ENCODE measurements at regions not wholly inside any gene's neighbourhood (a gene's known extent, or its start where the extent isn't known, plus 50 kb on each side); places are given as distances from the start of the nearest gene placed in this dataset.
"Not testable (repeated sequence)": the region's sequence is repeated elsewhere in the genome, so short reads cannot be mapped to it uniquely, and the experiment has no call there.

DNA sequence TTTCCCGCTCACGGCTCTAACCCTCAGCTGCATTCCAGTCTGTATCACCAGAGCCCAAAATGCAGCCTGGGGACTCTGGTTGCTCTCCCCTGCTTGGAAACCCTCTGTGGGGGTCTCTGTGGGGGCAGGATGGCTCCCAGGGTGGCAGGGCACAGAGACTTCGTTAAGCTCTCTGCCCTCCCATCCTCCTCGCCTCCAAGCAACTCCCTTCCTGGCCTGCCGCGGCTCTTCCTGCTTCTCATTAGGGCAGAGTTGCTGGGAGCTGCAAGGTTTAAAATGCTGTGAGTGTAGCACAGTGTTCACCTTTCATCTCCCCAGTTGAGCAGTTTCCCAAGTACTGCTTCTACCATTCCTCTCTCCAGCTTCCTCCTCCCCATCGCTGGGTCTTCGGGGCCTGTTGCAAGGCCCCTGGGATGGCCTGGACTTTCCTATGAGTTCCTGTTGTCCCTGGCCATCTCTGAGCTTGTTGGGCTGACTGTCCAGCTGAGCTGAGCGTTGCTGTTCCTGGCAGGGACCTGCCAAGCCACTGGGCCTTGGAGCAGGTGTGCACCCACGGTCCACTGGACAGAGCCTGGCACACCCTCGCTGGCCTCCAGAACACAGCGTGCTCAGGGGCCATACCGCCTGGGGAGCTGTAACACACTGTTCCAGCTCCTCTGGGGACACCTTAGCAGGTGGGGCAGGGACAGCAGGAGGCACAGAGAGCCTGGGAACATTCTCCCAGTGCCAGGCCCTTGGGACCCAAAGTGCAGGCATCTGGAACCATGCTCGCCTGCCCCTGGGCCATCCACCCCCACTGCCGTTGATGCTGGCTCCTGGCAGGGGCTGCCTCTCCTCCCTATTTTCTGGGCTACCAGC, 188.4 kb downstream of the C9orf50 start:
- DNase-seq (ENCODE audit: low read depth) = no peak

DNA sequence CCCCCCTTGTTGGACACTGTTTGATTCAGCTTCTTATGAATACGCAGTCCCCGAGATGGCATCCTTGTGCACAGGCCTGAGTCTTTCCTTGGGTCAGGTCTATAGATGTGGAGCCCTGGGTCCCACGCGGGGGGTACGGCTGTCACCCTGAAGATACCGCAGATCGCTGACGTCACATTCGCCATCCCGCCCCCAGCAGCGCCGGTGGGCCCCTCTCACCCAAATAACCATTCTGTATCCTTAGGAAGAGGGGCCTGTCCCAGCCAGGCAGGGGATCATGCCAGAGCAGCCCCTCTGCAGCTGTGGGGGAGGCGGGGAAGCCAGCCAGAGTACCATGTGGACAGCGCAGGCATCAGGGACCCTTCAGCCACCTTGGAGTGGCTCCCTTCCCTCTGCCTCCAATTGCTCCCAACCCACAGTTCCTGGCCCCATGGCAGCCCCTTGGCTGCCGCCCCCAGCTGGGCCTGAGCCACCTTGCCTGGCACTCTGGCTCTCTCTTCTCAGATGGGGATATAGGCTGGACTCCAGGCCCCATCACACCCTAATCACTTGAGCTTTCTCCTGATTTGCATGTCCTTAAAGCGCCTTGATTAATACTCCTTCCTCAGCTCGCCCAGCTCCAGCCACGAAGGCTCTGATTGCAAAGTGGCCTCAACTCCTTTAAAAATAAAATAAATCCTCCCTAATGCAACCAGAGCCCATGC, 189.8 kb downstream of the C9orf50 start:
- no peak for DNase-seq (ENCODE audit: low read depth)

DNA sequence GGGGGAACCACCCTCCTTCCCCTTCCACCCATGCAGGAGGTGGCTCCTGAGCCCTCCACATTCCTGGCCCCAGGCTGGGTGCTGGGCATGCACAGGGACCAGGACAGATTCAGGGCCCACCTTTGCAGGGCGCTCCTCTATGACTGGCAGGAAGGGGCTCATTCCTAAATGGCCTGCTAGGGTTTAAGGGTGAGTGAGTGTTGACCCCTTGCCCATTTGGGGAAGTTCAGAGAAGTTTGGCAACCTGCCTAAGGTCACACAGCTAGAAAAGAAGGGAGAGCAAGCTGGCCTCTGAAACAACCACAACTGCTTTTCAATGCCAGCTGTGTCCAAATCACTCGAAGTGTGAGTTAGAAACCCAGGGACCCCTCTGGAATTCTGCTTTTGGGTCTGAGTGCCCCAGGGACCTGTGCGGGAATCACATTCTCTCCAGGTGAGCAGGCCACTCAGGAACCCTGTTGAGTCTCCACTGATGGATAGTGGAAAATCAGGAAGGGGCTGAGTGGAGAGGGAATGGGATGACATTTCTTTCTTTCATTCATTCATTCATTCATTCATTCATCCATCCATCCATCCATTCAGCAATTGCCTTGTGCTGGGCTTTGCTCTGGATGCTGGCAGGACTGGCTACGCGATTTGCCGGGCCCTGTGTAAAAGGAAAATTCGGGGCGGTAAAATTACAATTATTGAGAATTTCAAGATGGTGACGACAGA, 191.9 kb downstream of the C9orf50 start:
- DNase-seq (ENCODE audit: low read depth) = no peak

DNA sequence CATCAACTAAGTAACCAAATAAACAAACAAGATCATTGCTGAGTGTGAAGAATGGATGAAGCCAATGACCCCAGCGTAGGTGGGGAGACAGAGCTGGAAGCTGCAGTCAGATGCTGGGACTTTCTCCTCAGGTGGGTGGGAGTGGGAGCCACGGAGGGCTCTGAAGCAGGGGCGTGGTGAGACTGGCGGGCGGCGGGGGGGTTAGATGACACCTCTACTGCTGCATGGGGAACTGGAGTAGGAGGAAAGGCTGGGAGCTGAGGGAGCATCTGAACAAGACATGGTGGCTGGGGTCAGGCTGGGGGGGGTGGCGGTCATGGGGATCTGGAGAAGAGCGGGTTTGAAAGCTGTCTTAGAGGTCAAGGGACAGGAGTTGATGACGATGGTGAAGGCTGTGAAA, 193.8 kb downstream of the C9orf50 start:
- DNase-seq (ENCODE audit: low read depth) = no peak

DNA sequence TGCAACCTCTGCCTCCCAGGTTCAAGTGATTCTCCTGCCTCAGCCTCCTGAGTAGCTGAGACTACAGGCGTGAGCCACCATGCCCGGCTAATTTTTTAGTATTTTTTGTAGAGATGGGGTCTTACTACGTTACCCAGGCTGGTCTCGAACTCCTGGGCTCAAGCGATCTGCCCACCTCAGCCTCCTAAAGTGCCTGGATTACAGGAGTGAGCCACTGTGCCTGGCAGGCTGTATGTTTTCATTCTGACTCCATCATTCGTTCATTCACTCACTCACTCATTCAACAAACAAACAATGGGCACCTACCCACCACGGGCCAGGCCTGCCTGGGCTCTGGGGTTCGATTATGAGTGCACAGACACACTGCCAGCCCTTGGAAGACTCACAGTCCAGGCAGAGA, 197.1 kb downstream of the C9orf50 start:
- DNase-seq (ENCODE audit: low read depth) = not testable (repeated sequence)

DNA sequence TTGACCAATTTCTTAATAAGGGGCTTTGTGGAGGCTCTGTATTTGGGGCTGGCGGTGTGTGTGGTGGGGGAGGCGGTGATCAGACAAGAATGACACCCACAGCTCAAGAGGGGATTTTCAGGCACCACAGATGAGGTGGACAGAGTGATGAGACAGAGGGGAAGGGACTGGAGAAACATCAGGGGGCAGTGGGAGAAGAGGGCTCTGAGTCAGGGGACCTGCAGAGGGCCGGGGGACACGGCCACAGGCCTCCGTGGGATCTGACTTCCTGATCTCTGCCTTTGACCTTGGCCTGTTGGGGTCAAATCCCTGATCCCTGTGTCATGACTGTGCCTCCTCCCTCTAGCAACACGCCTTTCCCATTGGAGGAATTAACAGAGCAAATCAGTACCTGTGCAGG, 197.7 kb downstream of the C9orf50 start:
- DNase-seq (ENCODE audit: low read depth) = no peak

GRCh38 chr9:129422843-129423192, 198.1 kb downstream of the C9orf50 start:
- DNase-seq (ENCODE audit: low read depth) = no peak

- no peak for DNase-seq (ENCODE audit: low read depth)
Observed at GRCh38 chr9:129422032-129422842, 198.7 kb downstream of the C9orf50 start.

DNA sequence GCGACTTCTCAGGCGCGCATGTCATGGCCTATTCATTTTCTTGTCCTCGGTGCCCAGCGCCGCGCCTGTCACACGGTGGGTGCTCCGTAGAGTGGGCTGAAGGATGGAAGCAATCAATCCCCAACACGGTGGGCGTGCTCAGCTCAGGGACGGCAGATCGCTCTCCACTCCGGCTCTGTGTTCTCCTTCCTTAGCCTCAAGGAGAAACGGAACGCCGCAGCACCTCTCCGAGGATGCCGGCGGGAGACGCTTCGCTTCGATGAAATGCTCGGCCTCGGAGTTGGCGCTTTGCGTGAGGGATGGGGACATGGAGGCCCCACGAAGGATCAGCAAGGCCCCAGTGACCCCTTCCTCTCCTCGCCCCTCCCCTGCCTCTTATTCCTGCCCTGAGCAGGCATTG, 199.5 kb downstream of the C9orf50 start:
- no peak for DNase-seq (ENCODE audit: low read depth)

DNA sequence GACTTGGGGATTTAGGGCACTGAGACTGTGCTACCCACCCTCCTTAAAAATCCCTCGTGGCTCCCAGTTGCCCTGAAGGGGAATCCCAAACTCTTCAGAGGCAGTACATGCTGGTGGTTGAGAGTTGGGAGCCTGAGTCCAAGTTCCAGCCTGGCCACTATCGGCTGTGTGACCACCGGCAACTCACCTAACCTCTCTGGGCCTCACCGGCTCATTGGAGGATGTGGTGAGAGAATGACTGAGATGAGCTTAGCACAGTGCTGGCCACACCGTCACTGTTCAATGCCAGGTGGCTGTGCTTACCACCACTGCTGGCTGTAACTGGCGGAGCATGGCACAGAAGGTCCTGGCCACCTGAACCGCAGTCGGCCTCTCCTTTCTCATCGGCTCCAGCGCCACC, 200.2 kb downstream of the C9orf50 start:
- no peak for DNase-seq (ENCODE audit: low read depth)

DNA sequence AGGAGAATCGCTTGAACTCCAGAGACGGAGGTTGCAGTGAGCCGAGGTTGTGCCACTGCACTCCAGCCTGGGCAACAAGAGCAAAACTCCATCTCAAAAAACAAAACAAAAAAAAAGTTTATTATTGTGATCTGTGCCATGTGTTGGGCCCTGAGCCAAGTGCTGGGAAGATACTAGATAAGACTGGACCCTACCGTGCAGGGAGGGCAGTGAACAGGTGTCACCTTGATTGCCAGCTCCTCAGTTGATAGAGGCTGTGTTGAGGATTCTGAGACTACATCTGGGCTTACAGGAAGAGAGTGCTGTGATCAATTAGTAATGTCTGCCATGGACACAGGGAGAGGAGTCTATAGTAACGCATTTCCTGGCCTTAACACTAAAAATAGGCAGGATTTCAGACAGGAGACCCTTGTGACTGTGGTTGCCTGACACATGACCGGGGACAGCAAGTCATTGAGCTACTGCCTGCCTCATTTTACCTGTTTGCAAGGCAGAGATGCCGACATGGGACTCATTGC, 201.5 kb downstream of the C9orf50 start:
- no peak for DNase-seq (ENCODE audit: low read depth)

- DNase-seq (ENCODE audit: low read depth) = no peak
Observed at GRCh38 chr9:129418451-129418850, 202.4 kb downstream of the C9orf50 start.

- no peak for DNase-seq (ENCODE audit: low read depth)
Observed at GRCh38 chr9:129416821-129417539, 203.9 kb downstream of the C9orf50 start.

DNA sequence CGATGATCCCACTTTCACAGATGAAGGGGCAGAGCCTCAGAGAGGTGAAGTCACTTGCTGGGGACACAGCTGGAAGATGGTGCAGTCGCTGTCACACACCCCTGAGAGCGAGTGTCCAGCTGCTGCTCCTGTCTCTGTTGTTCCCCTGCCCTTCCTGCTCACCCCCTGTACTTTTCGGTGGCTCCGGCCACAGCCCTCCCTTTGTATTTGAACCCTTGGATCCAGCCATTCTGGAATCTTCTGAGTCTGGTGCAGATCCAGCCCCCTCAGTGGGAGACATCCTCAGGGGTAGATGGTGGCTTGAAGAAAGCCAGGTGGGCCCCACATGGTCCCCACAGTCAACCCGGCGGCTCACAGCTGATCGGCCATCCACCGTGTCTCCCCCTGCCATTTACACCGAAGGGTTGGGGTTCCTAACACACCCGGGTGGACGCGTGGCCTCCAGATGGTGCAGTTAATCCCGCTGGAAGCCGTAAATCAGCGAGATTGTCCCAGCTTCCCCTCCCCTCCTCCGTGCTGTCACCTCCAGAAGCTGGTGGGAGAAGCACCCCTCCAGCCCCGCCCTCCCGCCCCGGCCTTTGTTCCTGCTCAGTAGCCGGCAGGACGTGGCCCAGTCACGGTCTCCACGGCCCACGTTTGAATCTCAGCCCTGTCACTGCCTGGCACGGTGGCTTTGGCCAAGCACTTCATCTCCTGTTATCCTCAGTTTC, 204.8 kb downstream of the C9orf50 start:
- DNase-seq (ENCODE audit: low read depth) = no peak

- no peak for DNase-seq (ENCODE audit: low read depth)
Observed at GRCh38 chr9:129414993-129415941, 205.6 kb downstream of the C9orf50 start.

DNA sequence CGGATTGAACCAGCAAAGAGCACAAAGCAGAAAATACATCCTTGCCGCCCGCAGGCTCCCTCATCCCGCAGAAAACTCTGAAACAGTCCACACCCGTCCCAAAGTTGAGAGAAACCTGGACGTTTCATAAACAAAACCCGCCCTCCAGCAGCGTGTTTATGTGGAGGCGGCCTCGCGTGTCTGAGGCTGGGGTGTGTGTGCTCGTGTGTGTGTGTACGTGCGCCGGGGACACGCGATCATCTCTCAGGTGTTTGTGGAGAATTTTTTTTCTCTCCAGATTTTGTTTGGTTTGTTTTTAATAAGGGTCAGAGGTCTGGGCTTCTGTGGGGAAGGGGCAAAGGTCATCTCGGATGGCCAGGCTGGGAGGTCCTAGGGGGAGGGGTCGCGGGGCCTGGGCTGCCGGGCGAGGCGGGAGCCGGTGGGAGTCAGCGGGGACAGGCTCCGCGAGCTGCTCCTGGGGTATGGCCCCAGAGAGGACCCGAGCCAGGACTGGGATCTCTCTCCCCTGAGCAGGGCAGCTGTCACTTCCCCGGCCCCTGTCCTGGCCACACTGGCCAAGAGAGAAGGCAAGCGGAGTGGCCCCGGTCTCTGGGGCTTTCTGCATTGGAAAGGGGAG, 206.4 kb downstream of the C9orf50 start:
- no peak for DNase-seq (ENCODE audit: low read depth)

- peak; percentile 99 for DNase-seq (ENCODE audit: low read depth)
Observed at GRCh38 chr9:129413537-129414376, 207.1 kb downstream of the C9orf50 start.

Measured in activated T-helper 9 cell treated with anti-CD3 and anti-CD28 coated beads, Interleukin-2, amount 50 U/mL, for 16 hours (primary cell).